ENCODE measurements at regions not wholly inside any gene's neighbourhood (a gene's known extent, or its start where the extent isn't known, plus 50 kb on each side); places are given as distances from the start of the nearest gene placed in this dataset.

GRCh38 chr1:216833509-216833908 lies 110.3 kb upstream of the ESRRG start:
- CTCF ChIA-PET (ENCODE audit: unreplicated experiment): no interaction called here
- no peak for TF ChIP-seq CTCF (conservative IDR thresholded peaks at IDR 0.05; ENCODE audit: low read length)
- TF ChIP-seq EZH2phosphoT487 (IDR thresholded peaks at IDR 0.05; ENCODE audit: borderline replicate concordance, low read depth, low read length): no peak
- DNase-seq (ENCODE audit: low spot score): no peak
- Histone ChIP-seq H3K79me2 (ENCODE audit: insufficient read depth, low read depth, low read length) (no peaks in the 10 kb centered on the region), H3K4me2 (ENCODE audit: low read length) (no peak overlapping the region), H3K4me3 (ENCODE audit: low read depth, low read length, poor library complexity, severe bottlenecking) (no peak overlapping the region), H4K20me1 (ENCODE audit: insufficient read depth, low read length) (no peaks in the 10 kb centered on the region), H3K27ac (ENCODE audit: low read depth, low read length, poor library complexity, severe bottlenecking) (no peak overlapping the region), H3K9me2 (ENCODE audit: insufficient read depth, low read length) (no peaks in the 10 kb centered on the region), H3K4me1 (ENCODE audit: insufficient read depth, low read length, poor library complexity, severe bottlenecking) (no peaks in the 10 kb centered on the region), H3K9me3 (ENCODE audit: low read length) (no peaks in the 10 kb centered on the region), H2AFZ (ENCODE audit: low read length) (no peak overlapping the region), H3K36me3 (ENCODE audit: insufficient read depth, low read length) (no peaks in the 10 kb centered on the region)
- intact Hi-C loops (cut with micrococcal nuclease; ENCODE audit: unreplicated experiment): no loop called here
- POLR2A ChIA-PET: no interaction called here
- BruUV-seq (replicated peaks): no TSS peak

GRCh38 chr1:216832192-216832591 lies 109.0 kb upstream of the ESRRG start:
- intact Hi-C loops (cut with micrococcal nuclease; ENCODE audit: unreplicated experiment): no loop called here
- Histone ChIP-seq H3K9me3 (ENCODE audit: low read length) (no peaks in the 10 kb centered on the region), H3K79me2 (ENCODE audit: insufficient read depth, low read depth, low read length) (no peaks in the 10 kb centered on the region), H3K27ac (ENCODE audit: low read depth, low read length, poor library complexity, severe bottlenecking) (no peak overlapping the region), H4K20me1 (ENCODE audit: insufficient read depth, low read length) (no peaks in the 10 kb centered on the region), H3K4me1 (ENCODE audit: insufficient read depth, low read length, poor library complexity, severe bottlenecking) (no peaks in the 10 kb centered on the region), H3K4me2 (ENCODE audit: low read length) (no peak overlapping the region), H3K9me2 (ENCODE audit: insufficient read depth, low read length) (no peaks in the 10 kb centered on the region), H2AFZ (ENCODE audit: low read length) (no peak overlapping the region), H3K4me3 (ENCODE audit: low read depth, low read length, poor library complexity, severe bottlenecking) (no peak overlapping the region), H3K36me3 (ENCODE audit: insufficient read depth, low read length) (no peaks in the 10 kb centered on the region)
- ChIA-PET POLR2A (interaction anchor here (0.7 kb wide), 1 partner anchor 125 kb away, joined by 3 read pairs; no protein-coding TSS in a partner anchor), CTCF (ENCODE audit: unreplicated experiment) (no interaction called here)
- no TSS peak for BruUV-seq (replicated peaks)
- TF ChIP-seq EZH2phosphoT487 (IDR thresholded peaks at IDR 0.05; ENCODE audit: borderline replicate concordance, low read depth, low read length): no peak
- TF ChIP-seq CTCF (conservative IDR thresholded peaks at IDR 0.05; ENCODE audit: low read length): no peak
- peak; percentile 0 for DNase-seq (ENCODE audit: low spot score)

- Histone ChIP-seq H3K36me3 (ENCODE audit: insufficient read depth, low read length) (no peaks in the 10 kb centered on the region), H3K9me2 (ENCODE audit: insufficient read depth, low read length) (no peaks in the 10 kb centered on the region), H2AFZ (ENCODE audit: low read length) (no peak overlapping the region), H3K79me2 (ENCODE audit: insufficient read depth, low read depth, low read length) (no peaks in the 10 kb centered on the region), H3K4me1 (ENCODE audit: insufficient read depth, low read length, poor library complexity, severe bottlenecking) (no peaks in the 10 kb centered on the region), H3K9me3 (ENCODE audit: low read length) (no peaks in the 10 kb centered on the region), H4K20me1 (ENCODE audit: insufficient read depth, low read length) (no peaks in the 10 kb centered on the region), H3K4me3 (ENCODE audit: low read depth, low read length, poor library complexity, severe bottlenecking) (no peak overlapping the region), H3K27ac (ENCODE audit: low read depth, low read length, poor library complexity, severe bottlenecking) (no peak overlapping the region), H3K4me2 (ENCODE audit: low read length) (no peak overlapping the region)
- no TSS peak for BruUV-seq (replicated peaks)
- ChIA-PET POLR2A (no interaction called here), CTCF (ENCODE audit: unreplicated experiment) (no interaction called here)
- no peak for DNase-seq (ENCODE audit: low spot score)
- TF ChIP-seq EZH2phosphoT487 (IDR thresholded peaks at IDR 0.05; ENCODE audit: borderline replicate concordance, low read depth, low read length) (no peak), CTCF (conservative IDR thresholded peaks at IDR 0.05; ENCODE audit: low read length) (no peak)
- intact Hi-C loops (cut with micrococcal nuclease; ENCODE audit: unreplicated experiment): no loop called here
Measured at GRCh38 chr1:216830424-216831210, 107.4 kb upstream of the ESRRG start.

All from OCI-LY7 (cell line).